ENCODE measurements at regions not wholly inside any gene's neighbourhood (a gene's known extent, or its start where the extent isn't known, plus 50 kb on each side); places are given as distances from the start of the nearest gene placed in this dataset.

DNA sequence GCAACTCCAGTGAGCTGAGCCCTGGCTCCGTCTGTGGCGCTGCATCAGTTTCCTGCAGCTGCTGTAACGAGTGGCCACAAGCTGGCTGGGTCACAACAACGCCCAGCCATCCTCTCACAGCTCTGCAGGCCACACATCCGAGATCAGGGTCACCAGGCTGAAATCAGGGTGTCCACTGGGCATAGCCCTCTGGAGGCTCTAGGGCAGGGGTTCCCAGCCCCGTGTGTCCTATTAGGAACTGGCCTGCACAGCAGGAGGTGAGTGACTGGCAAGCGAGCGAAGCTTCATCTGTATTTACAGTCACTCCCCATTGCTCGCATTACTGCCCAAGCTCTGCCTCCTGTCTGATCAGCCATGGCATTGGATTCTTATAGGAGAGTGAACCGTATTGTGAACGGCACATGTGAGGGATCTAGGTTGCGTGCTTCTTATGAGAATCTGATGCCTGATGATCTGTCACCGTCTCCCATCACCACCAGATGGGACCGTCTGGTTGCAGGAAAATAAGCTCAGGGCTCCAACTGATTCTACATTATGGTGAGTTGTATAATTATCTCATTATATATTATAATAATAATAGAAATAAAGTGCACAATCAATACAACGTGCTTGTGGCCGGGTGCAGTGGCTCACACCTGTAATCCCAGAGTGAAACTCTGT, 176.5 kb downstream of the SEC14L1 start:
- H2BK15ac ChIP-seq (replicated peaks; ENCODE audit: low read depth): no peak overlapping the region
- no peaks in the 10 kb centered on the region for H3K79me2 ChIP-seq (ENCODE audit: control insufficient read depth, insufficient read depth, low read length)
- no CpG with 5 or more reads among the region's 16 CpGs for WGBS (ENCODE audit: extremely low coverage, insufficient coverage, low lambda C conversion rate)
- H3K27ac ChIP-seq (ENCODE audit: low read depth, low read length): no peak overlapping the region
- no peak overlapping the region for H3K23ac ChIP-seq (ENCODE audit: low read length)
- H3K27me3 ChIP-seq (ENCODE audit: insufficient read depth, low read length, poor library complexity): no peaks in the 10 kb centered on the region
- H3K4me3 ChIP-seq (ENCODE audit: low read length): no peak overlapping the region
- H3K18ac ChIP-seq (ENCODE audit: low read length): no peak overlapping the region
- H3K4ac ChIP-seq (ENCODE audit: low read depth, low read length): no peak overlapping the region
- no peaks in the 10 kb centered on the region for H3K36me3 ChIP-seq (ENCODE audit: control insufficient read depth, insufficient read depth, low read length)
- H4K5ac ChIP-seq (ENCODE audit: low read length): no peak overlapping the region
- no peak overlapping the region for H3K4me2 ChIP-seq (ENCODE audit: low read length)
- H2AK5ac ChIP-seq (ENCODE audit: low read length): no peak overlapping the region
- H3K79me1 ChIP-seq (ENCODE audit: low read length): peaks cover 2% of the 10 kb centered on the region
- peaks cover 2% of the 10 kb centered on the region for H3K4me1 ChIP-seq (ENCODE audit: control insufficient read depth, low read depth, low read length)
- no peak overlapping the region for H2BK5ac ChIP-seq (ENCODE audit: low read length)
- no peak overlapping the region for H4K8ac ChIP-seq (ENCODE audit: low read depth, low read length)
- no peak for DNase-seq
- H3K56ac ChIP-seq (ENCODE audit: low read length): no peak overlapping the region
- no peak overlapping the region for H2BK120ac ChIP-seq (ENCODE audit: low read depth, low read length)
- H3K9ac ChIP-seq (ENCODE audit: low read length): no peak overlapping the region

DNA sequence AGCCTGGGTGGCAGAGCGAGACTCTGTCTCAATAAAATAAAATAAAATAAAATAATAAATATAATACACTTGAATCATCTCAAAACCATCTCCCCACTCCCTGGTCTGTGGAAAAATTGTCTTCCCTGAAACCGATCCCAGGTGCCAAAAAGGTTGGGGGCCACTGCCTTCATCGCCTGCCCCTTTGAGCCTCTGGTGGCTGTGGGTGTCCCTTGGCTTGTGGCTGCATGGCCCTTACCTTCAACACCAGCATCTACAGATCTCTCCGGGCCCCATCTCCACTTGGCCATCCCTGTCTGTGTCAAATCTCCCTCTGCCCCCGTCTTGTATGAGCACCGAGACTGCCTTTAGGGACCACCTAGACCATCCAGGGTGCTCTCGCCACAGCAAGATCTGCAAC, 177.3 kb downstream of the SEC14L1 start:
- H2BK5ac ChIP-seq (ENCODE audit: low read length): no peak overlapping the region
- no peak overlapping the region for H4K8ac ChIP-seq (ENCODE audit: low read depth, low read length)
- H3K4me3 ChIP-seq (ENCODE audit: low read length): no peak overlapping the region
- peaks cover 6% of the 10 kb centered on the region for H3K79me1 ChIP-seq (ENCODE audit: low read length)
- H3K4me1 ChIP-seq (ENCODE audit: control insufficient read depth, low read depth, low read length): peaks cover 5% of the 10 kb centered on the region
- no peak overlapping the region for H3K23ac ChIP-seq (ENCODE audit: low read length)
- H3K56ac ChIP-seq (ENCODE audit: low read length): peak overlapping the region; percentile 28
- H2BK120ac ChIP-seq (ENCODE audit: low read depth, low read length): no peak overlapping the region
- H3K18ac ChIP-seq (ENCODE audit: low read length): no peak overlapping the region
- peaks cover 3% of the 10 kb centered on the region for H3K79me2 ChIP-seq (ENCODE audit: control insufficient read depth, insufficient read depth, low read length)
- no peak overlapping the region for H3K27ac ChIP-seq (ENCODE audit: low read depth, low read length)
- no CpG with 5 or more reads among the region's 7 CpGs for WGBS (ENCODE audit: extremely low coverage, insufficient coverage, low lambda C conversion rate)
- no peak overlapping the region for H3K9ac ChIP-seq (ENCODE audit: low read length)
- no peaks in the 10 kb centered on the region for H3K36me3 ChIP-seq (ENCODE audit: control insufficient read depth, insufficient read depth, low read length)
- no peak overlapping the region for H3K4ac ChIP-seq (ENCODE audit: low read depth, low read length)
- no peak overlapping the region for H2AK5ac ChIP-seq (ENCODE audit: low read length)
- no peak for DNase-seq
- H3K4me2 ChIP-seq (ENCODE audit: low read length): no peak overlapping the region
- H2BK15ac ChIP-seq (replicated peaks; ENCODE audit: low read depth): no peak overlapping the region
- H3K27me3 ChIP-seq (ENCODE audit: insufficient read depth, low read length, poor library complexity): no peaks in the 10 kb centered on the region
- H4K5ac ChIP-seq (ENCODE audit: low read length): no peak overlapping the region

DNA sequence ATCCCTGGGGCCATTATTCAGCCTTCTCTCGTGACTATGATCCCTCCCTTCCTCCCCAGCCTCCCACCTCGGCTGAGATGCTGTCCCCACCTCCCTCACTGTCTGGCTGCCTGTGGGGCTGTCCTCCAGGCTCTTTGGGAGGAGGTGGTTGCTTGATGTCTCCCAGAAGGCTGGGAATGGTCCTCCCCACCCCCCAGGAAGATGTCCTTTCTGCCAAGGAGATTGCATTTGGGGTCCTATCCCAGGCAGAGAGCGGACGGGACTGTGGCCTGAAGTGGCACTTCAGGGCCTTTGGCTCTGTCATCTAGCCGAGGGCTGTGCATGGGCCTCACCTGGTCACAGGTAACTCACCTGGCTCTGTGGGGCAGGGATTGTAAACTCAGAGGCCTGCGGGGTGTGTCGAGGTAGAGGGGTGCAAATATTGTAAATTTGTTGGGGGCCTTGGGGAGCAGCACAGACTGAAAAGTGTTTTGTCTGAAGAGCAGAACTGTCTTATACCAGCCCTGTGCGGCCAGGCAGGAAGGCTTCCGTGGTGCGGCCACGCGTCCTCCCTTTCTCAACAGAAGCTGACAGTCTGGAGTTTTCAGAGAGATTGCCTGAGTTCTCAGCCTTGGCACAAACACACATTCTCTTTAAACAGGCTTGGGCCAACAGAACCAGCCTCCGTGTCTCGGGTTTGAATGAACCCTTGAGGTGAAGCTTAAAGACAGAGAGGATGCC, 177.9 kb downstream of the SEC14L1 start:
- Histone ChIP-seq H3K4me3 (ENCODE audit: low read length) (no peak overlapping the region), H2BK120ac (ENCODE audit: low read depth, low read length) (no peak overlapping the region), H4K5ac (ENCODE audit: low read length) (no peak overlapping the region), H2AK5ac (ENCODE audit: low read length) (no peak overlapping the region), H3K79me1 (ENCODE audit: low read length) (peaks cover 6% of the 10 kb centered on the region), H3K4me1 (ENCODE audit: control insufficient read depth, low read depth, low read length) (peaks cover 5% of the 10 kb centered on the region), H3K56ac (ENCODE audit: low read length) (no peak overlapping the region), H2BK5ac (ENCODE audit: low read length) (no peak overlapping the region), H3K18ac (ENCODE audit: low read length) (no peak overlapping the region), H3K79me2 (ENCODE audit: control insufficient read depth, insufficient read depth, low read length) (peaks cover 3% of the 10 kb centered on the region), H3K9ac (ENCODE audit: low read length) (no peak overlapping the region), H3K23ac (ENCODE audit: low read length) (no peak overlapping the region), H3K36me3 (ENCODE audit: control insufficient read depth, insufficient read depth, low read length) (no peaks in the 10 kb centered on the region), H3K4ac (ENCODE audit: low read depth, low read length) (no peak overlapping the region), H4K8ac (ENCODE audit: low read depth, low read length) (no peak overlapping the region), H3K27me3 (ENCODE audit: insufficient read depth, low read length, poor library complexity) (no peaks in the 10 kb centered on the region), H3K27ac (ENCODE audit: low read depth, low read length) (peak overlapping the region; percentile 15), H3K4me2 (ENCODE audit: low read length) (no peak overlapping the region), H2BK15ac (replicated peaks; ENCODE audit: low read depth) (no peak overlapping the region)
- DNase-seq: peak; percentile 37
- WGBS (ENCODE audit: extremely low coverage, insufficient coverage, low lambda C conversion rate): no CpG with 5 or more reads among the region's 14 CpGs

- Histone ChIP-seq H3K79me1 (ENCODE audit: low read length) (peaks cover 7% of the 10 kb centered on the region), H3K79me2 (ENCODE audit: control insufficient read depth, insufficient read depth, low read length) (peaks cover 5% of the 10 kb centered on the region), H2BK15ac (replicated peaks; ENCODE audit: low read depth) (no peak overlapping the region), H3K4me2 (ENCODE audit: low read length) (no peak overlapping the region), H4K8ac (ENCODE audit: low read depth, low read length) (no peak overlapping the region), H3K56ac (ENCODE audit: low read length) (peak overlapping the region; percentile 12), H2BK120ac (ENCODE audit: low read depth, low read length) (no peak overlapping the region), H3K18ac (ENCODE audit: low read length) (no peak overlapping the region), H4K5ac (ENCODE audit: low read length) (no peak overlapping the region), H2AK5ac (ENCODE audit: low read length) (no peak overlapping the region), H3K9ac (ENCODE audit: low read length) (no peak overlapping the region), H3K36me3 (ENCODE audit: control insufficient read depth, insufficient read depth, low read length) (no peaks in the 10 kb centered on the region), H3K4me3 (ENCODE audit: low read length) (no peak overlapping the region), H3K27ac (ENCODE audit: low read depth, low read length) (peak overlapping the region; percentile 15), H2BK5ac (ENCODE audit: low read length) (no peak overlapping the region), H3K4ac (ENCODE audit: low read depth, low read length) (peak overlapping the region; percentile 42), H3K27me3 (ENCODE audit: insufficient read depth, low read length, poor library complexity) (no peaks in the 10 kb centered on the region), H3K23ac (ENCODE audit: low read length) (no peak overlapping the region), H3K4me1 (ENCODE audit: control insufficient read depth, low read depth, low read length) (peaks cover 5% of the 10 kb centered on the region)
- WGBS (ENCODE audit: extremely low coverage, insufficient coverage, low lambda C conversion rate): no CpG with 5 or more reads among the region's 38 CpGs
- DNase-seq: peak; percentile 81
These were observed 178.7 kb downstream of the SEC14L1 start for GRCh38 chr17:77319211-77320043.

DNA sequence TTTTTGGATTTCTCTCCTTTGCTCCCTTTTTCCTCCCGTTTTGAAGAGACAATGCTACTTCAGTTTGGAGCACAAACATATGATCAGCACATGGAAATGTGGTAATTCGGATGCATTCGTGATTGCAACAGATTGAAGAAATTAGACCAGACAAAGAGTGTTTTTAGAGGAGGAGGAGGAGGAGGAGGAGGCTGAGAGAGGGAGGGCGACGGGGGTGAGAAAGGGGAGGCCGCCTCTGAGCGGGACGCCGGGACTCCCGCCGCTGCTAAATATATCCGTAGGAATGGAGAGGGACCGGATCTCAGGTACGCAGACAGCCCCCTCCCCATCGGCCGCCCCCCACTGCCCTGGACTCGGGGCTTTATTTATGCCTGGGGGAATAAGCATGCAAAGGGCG, 179.3 kb downstream of the SEC14L1 start:
- no peak overlapping the region for H3K9ac ChIP-seq (ENCODE audit: low read length)
- no peak overlapping the region for H3K4me3 ChIP-seq (ENCODE audit: low read length)
- peaks cover 5% of the 10 kb centered on the region for H3K79me2 ChIP-seq (ENCODE audit: control insufficient read depth, insufficient read depth, low read length)
- peaks cover 5% of the 10 kb centered on the region for H3K4me1 ChIP-seq (ENCODE audit: control insufficient read depth, low read depth, low read length)
- WGBS (ENCODE audit: extremely low coverage, insufficient coverage, low lambda C conversion rate): no CpG with 5 or more reads among the region's 18 CpGs
- no peak overlapping the region for H3K4ac ChIP-seq (ENCODE audit: low read depth, low read length)
- no peak overlapping the region for H4K8ac ChIP-seq (ENCODE audit: low read depth, low read length)
- peak overlapping the region; percentile 6 for H3K18ac ChIP-seq (ENCODE audit: low read length)
- no peak overlapping the region for H2BK5ac ChIP-seq (ENCODE audit: low read length)
- DNase-seq: no peak
- no peak overlapping the region for H4K5ac ChIP-seq (ENCODE audit: low read length)
- H3K56ac ChIP-seq (ENCODE audit: low read length): peak overlapping the region; percentile 42
- no peak overlapping the region for H2BK15ac ChIP-seq (replicated peaks; ENCODE audit: low read depth)
- H3K4me2 ChIP-seq (ENCODE audit: low read length): no peak overlapping the region
- no peak overlapping the region for H3K27ac ChIP-seq (ENCODE audit: low read depth, low read length)
- H3K36me3 ChIP-seq (ENCODE audit: control insufficient read depth, insufficient read depth, low read length): no peaks in the 10 kb centered on the region
- no peak overlapping the region for H2AK5ac ChIP-seq (ENCODE audit: low read length)
- H3K79me1 ChIP-seq (ENCODE audit: low read length): peaks cover 7% of the 10 kb centered on the region
- no peaks in the 10 kb centered on the region for H3K27me3 ChIP-seq (ENCODE audit: insufficient read depth, low read length, poor library complexity)
- no peak overlapping the region for H3K23ac ChIP-seq (ENCODE audit: low read length)
- H2BK120ac ChIP-seq (ENCODE audit: low read depth, low read length): no peak overlapping the region

All from mesendoderm (in vitro differentiated cells).